ENCODE measurements at regions not wholly inside any gene's neighbourhood (a gene's known extent, or its start where the extent isn't known, plus 50 kb on each side); places are given as distances from the start of the nearest gene placed in this dataset.

DNA sequence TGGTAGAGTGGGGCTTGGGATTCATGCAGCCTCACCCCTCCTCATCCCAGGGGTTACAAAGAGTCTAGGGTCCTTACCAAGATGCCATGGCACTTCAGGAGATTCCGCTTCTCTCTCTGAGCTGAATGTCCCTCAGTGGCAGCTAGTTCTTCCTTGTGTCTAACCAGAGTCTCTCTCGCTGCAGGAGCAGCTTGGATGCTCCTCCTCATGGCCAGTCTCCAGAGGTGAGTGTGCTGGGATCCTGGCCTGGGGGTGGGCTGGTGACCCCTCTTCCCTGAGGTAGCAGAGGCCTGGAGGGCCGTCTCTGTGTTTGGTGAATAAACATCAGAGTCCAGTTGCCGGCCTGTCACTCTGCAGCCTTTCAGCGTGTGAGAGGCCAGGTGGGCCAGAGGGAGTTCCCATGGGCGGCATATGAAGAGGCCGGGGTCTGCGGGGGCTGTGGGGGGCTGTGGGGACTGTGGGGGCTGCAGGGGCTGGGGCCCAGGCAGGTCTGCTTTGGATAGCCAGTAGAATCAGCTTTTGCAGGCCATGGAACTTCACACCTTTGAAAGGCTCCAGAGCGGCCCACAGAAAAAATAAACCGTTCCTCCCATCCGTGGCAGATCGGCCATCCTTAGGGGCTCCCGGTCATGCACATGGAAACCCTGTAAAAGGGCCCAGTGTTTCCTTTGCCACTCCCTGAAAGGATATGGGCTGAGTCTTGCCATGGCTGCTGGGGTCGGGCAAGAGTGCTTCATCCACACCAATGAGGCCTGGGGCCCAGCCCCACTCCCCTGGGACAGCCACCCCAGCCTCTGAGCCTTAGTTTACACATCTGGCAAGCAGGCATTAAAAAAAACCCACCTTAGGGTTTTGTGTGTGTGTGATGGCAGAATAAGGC, 256.4 kb downstream of the FOXD2 start:
- no peak for TF ChIP-seq CTCF (IDR thresholded peaks at IDR 0.05; ENCODE audit: insufficient read depth, low read depth, low read length, missing control alignments)
- no peak for DNase-seq (ENCODE audit: low read depth)
- H3K4me3 ChIP-seq (ENCODE audit: low read length) = no peak overlapping the region

GRCh38 chr1:47696404-47696736, 258.5 kb downstream of the FOXD2 start:
- no peak for TF ChIP-seq CTCF (IDR thresholded peaks at IDR 0.05; ENCODE audit: insufficient read depth, low read depth, low read length, missing control alignments)
- DNase-seq (ENCODE audit: low read depth) = no peak
- H3K4me3 ChIP-seq (ENCODE audit: low read length) = no peak overlapping the region

- no peak overlapping the region for H3K4me3 ChIP-seq (ENCODE audit: low read length)
- DNase-seq (ENCODE audit: low read depth) = no peak
- no peak for TF ChIP-seq CTCF (IDR thresholded peaks at IDR 0.05; ENCODE audit: insufficient read depth, low read depth, low read length, missing control alignments)
Observed at GRCh38 chr1:47696737-47697441, 259.0 kb downstream of the FOXD2 start.

DNA sequence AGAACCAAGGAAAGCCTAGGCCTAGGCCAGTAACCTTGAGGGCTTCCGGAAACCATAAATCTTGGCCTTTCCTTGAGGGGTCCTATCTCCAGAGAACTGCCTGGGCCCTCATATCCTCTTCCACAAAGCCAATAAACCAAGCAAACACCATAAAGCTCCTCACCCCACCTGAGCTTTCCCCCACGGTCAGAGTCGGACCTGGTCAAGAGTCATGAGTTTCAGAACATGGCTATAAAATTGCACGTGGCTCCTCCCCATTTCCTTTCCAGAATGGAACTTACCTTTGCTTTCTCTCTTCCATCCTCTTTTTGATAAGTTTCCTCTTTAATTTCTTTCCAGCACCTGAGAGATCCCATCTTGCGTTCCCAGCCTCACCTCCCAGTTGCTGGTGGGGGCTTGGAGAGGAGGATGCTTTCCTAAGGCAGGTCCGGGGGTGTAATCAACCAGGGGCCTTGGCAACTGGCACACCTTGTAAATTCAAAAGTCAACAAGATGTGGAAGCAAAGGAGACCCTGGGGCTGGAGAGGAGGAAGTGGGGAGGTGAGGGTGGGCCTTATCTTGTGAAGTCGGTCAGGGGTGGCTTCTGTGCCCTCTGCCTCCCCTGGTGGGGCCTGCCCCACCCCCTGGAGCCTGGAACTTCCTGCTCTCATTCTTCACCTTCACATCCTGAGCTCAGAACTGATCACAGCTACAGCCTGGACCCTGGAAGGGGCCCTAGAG, 259.9 kb downstream of the FOXD2 start:
- H3K4me3 ChIP-seq (ENCODE audit: low read length) = no peak overlapping the region
- DNase-seq (ENCODE audit: low read depth) = no peak
- no peak for TF ChIP-seq CTCF (IDR thresholded peaks at IDR 0.05; ENCODE audit: insufficient read depth, low read depth, low read length, missing control alignments)

- no peak for DNase-seq (ENCODE audit: low read depth)
- no peak for TF ChIP-seq CTCF (IDR thresholded peaks at IDR 0.05; ENCODE audit: insufficient read depth, low read depth, low read length, missing control alignments)
- H3K4me3 ChIP-seq (ENCODE audit: low read length) = no peak overlapping the region
Observed at GRCh38 chr1:47699492-47700235, 261.8 kb downstream of the FOXD2 start.

- H3K4me3 ChIP-seq (ENCODE audit: low read length) = no peak overlapping the region
- TF ChIP-seq CTCF (IDR thresholded peaks at IDR 0.05; ENCODE audit: insufficient read depth, low read depth, low read length, missing control alignments) = no peak
Observed at GRCh38 chr1:47701283-47701682, 263.4 kb downstream of the FOXD2 start.

More at GRCh38 chr1:47701283-47701682, 263.4 kb downstream of the FOXD2 start:
- no peak for DNase-seq (ENCODE audit: low read depth)

All from epithelial cell of esophagus (primary cell).